Heart right ventricle (tissue), 16 donors: ENCODE measurements at regions not wholly inside any gene's neighbourhood (a gene's known extent, or its start where the extent isn't known, plus 50 kb on each side); places are given as distances from the start of the nearest gene placed in this dataset.

Experiments
- ATAC-seq, 8 donors: fragments of 200-7000 bp; cut with Tn5 transposase; one replicate each; pipeline ENCODE4 v1.9.1; 2020; ENCODE audit warnings: mild to moderate bottlenecking in 8 of 8, moderate library complexity in 8 of 8, moderate number of reproducible peaks in 1 of 8
- DNase-seq, 2 donors: peaks; one replicate each; pipeline ENCODE4 v3.0.0-alpha.2; 2020
- H3K27ac ChIP-seq, 10 donors: fragments of 200-600 bp; sonication (generic) in 2 of 10; one replicate each; pipeline versions ENCODE4 v1.5.0 to v1.8.0; 2020 to 2022; ENCODE audit warnings: mild to moderate bottlenecking in 3 of 10
- H3K27me3 ChIP-seq, 7 donors: fragments of 200-600 bp; one replicate each; pipeline ENCODE4 v1.8.0; 2021 to 2022; ENCODE audit warnings: mild to moderate bottlenecking in 2 of 7
- H3K36me3 ChIP-seq, 9 donors: fragments of 200-600 bp; sonication (generic) in 1 of 9; one replicate each; pipeline versions ENCODE4 v1.5.0 to v1.8.0; 2020 to 2022; ENCODE audit warnings: mild to moderate bottlenecking in 2 of 9
- H3K4me1 ChIP-seq, 9 donors: fragments of 200-600 bp; sonication (generic) in 1 of 9; one replicate each; pipeline versions ENCODE4 v1.5.0 to v1.8.0; 2020 to 2022; ENCODE audit warnings: mild to moderate bottlenecking in 4 of 9
- H3K4me3 ChIP-seq, 10 donors: fragments of 200-600 bp; sonication (generic) in 2 of 10; one replicate each; pipeline versions ENCODE4 v1.5.0 to v1.8.0; 2020 to 2022; ENCODE audit warnings: mild to moderate bottlenecking in 7 of 10, moderate library complexity in 2 of 10
- H3K9me3 ChIP-seq, 11 donors: fragments of 200-600 bp in 10 of 11; sonication (generic) in 2 of 11; one replicate each; pipeline versions ENCODE4 v1.5.0 to v1.8.0; 2013 to 2022; ENCODE audit warnings: mild to moderate bottlenecking in 2 of 11, control low read depth in 1 of 11, moderate library complexity in 1 of 11
- WGBS, 2 donors: extraction: QIAGEN DNeasy Blood & Tissue Kit; methylation state at CpG; one replicate each; pipeline ENCODE4 v1.1.7; 2013; ENCODE audit warnings: inconsistent platforms in 1 of 2; 5-methylcytosine and 5-hydroxymethylcytosine counted together
- intact Hi-C, 10 donors: fragments of 100-400 bp; cut with DNase I; formaldehyde crosslinking; loops; one replicate each; pipeline versions ENCODE4 v1.11.1 to v1.14.2; 2022
- TF ChIP-seq, protein P1 (sequence below), 9 donors: fragments of 200-600 bp; sonication (generic) in 2 of 9; IDR thresholded peaks; one replicate each; pipeline versions ENCODE4 v1.5.0 to v1.8.0; 2021 to 2022; ENCODE audit warnings: antibody characterized with exemption in 9 of 9, mild to moderate bottlenecking in 5 of 9, moderate library complexity in 1 of 9
- donor health status: Arrhythmogenic right ventricular cardiomyopathy.
- donor health status: ischemic (EF 13 %, LVEDD 7.1; RV severe dilation, severe dysfunction).
- donor health status: healthy with polysubstance abuse.
- donor health status: DM: no; HTN: yes; CAD: no.
- donor health status: DM: no; HTN: no; CAD: no.
- donor health status: ischemic (EF 25% LVEDD 6.9; RV normal size, moderate dysfunction).
- donor health status: ischemic (EF 25% LVEDD 5.7; RV mildly dilated, moderate dysfunction).
- donor health status: healthy.
- donor health status: DM: yes; HTN: yes; CAD: no.
- donor health status: Ischemic cardiomyopathy.
- donor health status: ischemic (EF 35%, LVEDD 5.7; RV mildly dilated, moderate dysfunction).
- donor health status: nonischemic (EF 11% LVEDD 7.7; RV severe dilation, severe dysfunction).
- donor health status: DM: yes; HTN: yes; CAD: no.
- donor health status: PGD.
- donor health status: ischemic (EF 29% LVEDD 5.4; RV normal size, mild dysfunction).
- donor health status: nonischemic (EF 23%, LVEDD 6.1; RV moderate dilation, normal function).

DNA sequence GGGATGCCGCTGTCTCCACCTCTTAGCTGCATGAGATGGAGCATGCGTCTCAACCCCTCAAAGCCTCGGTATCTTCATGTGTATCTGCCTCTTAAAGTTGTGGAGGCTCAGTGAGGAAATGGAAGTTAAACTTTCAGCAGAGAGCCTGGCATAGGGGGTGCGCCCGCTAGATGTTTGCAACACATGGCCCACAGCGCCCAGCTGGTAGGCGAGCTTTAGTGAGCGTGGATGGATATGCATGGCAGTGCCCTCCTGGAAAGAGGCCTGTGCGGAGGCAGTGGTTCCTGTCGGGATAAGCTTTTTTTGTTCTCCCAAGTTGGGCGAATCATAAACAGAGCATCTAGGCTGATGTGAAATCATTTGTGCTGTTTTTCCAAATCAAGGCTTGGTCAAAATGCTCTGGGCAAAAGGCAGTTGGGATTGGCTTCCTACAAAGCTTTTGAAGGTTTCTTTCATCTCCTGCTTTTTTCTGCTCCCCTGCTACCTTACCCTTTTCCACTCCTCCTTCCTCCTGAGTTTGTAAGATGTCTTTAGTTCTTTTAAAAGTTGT, 272.4 kb upstream of the TPM1 start:
- WGBS, 2 donors: 95 to 96% methylated on average over 11 of the region's 11 CpGs
- Histone ChIP-seq H3K27me3 (no peaks in the 10 kb centered on the region), H3K27ac (no peak overlapping the region), H3K4me1 (peaks cover 0 to 27% (median 6%) of the 10 kb centered on the region in 9 donors), H3K36me3 (peaks cover 0 to 100% (median 29%) of the 10 kb centered on the region in 9 donors), H3K4me3 (no peak overlapping the region), H3K9me3 (no peaks in the 10 kb centered on the region)
- DNase-seq (no peak), ATAC-seq (peak in 1 of 8 donors; percentile 38)
- TF ChIP-seq, protein P1, sequence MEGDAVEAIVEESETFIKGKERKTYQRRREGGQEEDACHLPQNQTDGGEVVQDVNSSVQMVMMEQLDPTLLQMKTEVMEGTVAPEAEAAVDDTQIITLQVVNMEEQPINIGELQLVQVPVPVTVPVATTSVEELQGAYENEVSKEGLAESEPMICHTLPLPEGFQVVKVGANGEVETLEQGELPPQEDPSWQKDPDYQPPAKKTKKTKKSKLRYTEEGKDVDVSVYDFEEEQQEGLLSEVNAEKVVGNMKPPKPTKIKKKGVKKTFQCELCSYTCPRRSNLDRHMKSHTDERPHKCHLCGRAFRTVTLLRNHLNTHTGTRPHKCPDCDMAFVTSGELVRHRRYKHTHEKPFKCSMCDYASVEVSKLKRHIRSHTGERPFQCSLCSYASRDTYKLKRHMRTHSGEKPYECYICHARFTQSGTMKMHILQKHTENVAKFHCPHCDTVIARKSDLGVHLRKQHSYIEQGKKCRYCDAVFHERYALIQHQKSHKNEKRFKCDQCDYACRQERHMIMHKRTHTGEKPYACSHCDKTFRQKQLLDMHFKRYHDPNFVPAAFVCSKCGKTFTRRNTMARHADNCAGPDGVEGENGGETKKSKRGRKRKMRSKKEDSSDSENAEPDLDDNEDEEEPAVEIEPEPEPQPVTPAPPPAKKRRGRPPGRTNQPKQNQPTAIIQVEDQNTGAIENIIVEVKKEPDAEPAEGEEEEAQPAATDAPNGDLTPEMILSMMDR (IDR thresholded peaks at IDR 0.05): no peak
- intact Hi-C loops: no loop called here

DNA sequence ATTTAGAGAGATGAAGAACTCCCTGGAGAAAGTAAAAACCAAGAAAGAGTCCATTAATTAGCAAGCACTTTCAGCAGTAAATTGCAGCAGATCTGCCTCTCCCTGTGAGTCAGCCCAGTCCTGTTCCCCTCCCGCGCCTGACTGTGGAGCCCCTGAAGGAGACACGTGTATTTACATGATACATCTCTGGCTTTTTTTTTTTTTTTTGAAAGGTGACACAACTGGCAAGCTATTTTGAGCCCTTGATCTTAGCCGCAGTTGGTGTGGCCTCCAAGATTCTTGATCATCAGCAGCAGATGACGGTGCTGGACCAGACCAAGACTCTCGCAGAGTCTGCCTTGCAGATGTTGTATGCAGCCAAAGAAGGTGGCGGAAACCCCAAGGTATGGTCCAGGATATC, 271.8 kb upstream of the TPM1 start:
- WGBS, 2 donors: 67 to 70% methylated on average over 7 of the region's 7 CpGs
- DNase-seq (no peak), ATAC-seq (peak in 7 of 8 donors; percentile 20 to 54 (median 28))
- Histone ChIP-seq H3K36me3 (peaks cover 0 to 99% (median 29%) of the 10 kb centered on the region in 9 donors), H3K27me3 (no peaks in the 10 kb centered on the region), H3K4me1 (peaks cover 0 to 26% (median 5%) of the 10 kb centered on the region in 9 donors), H3K9me3 (no peaks in the 10 kb centered on the region), H3K4me3 (no peak overlapping the region), H3K27ac (no peak overlapping the region)
- TF ChIP-seq, protein P1 (IDR thresholded peaks at IDR 0.05): no peak
- intact Hi-C loops: no loop called here

DNA sequence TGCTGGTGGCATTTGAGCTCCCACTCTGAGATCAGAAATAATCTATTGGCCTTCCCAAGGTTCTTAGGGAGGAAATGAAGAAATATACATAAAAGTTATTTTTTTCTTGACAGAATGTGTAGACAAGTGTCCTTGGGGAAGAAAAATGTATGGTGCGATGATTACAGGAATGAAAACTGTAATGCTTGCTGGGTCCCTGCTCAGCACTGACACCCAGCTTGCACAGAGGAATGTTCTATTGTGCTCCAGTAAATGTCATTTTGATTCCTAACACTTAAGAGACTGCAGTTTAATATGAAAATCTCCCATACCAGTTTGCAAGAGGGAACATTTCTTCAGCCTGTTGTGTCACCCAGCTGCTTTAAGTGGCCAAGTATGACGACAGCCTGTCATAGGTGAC, 271.3 kb upstream of the TPM1 start:
- Histone ChIP-seq H3K9me3 (no peaks in the 10 kb centered on the region), H3K4me3 (no peak overlapping the region), H3K36me3 (peaks cover 0 to 99% (median 24%) of the 10 kb centered on the region in 9 donors), H3K27me3 (no peaks in the 10 kb centered on the region), H3K27ac (no peak overlapping the region), H3K4me1 (peaks cover 0 to 22% (median 2%) of the 10 kb centered on the region in 9 donors)
- TF ChIP-seq, protein P1 (IDR thresholded peaks at IDR 0.05): no peak
- intact Hi-C loops: no loop called here
- WGBS, 2 donors: 84% methylated on average over 2 of the region's 2 CpGs
- ATAC-seq (peak in 2 of 8 donors; percentile 26 to 37), DNase-seq (no peak)

DNA sequence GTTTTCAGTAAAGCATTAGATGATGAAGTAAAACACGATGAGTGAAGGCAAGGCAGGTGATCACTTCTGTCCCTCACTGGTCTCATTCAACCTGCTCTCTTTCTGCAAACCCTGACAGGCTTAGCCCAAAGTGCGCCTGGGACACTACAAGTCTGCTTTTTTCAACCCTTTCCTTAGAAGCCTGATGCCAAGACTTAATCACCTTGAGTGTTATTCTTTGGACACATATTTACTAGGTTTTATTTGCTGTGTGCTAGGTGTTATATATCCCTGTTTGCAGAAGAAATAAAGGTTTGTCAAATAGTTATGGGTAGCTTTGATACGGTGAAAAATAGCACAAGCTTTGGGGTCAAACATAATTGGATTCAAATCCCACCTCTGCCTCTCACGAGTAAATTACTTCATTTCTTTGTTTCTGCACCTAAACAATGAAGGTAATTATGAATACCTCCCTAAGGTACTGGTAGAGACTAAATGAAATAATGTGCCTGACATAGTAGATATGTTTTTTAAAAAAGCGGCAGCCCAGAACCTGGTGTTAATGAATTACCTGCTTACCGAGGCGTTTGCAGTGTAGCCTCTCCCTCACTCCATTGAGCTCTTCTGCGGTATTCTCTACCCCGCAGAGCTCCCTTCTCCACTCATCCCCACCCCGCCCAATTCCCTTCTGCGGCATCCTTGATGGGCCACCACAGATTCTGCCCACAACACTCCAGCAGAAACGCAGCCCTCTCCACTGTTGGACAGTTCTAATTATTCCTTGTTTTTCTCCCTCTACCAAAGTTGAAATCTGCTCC, 269.0 kb upstream of the TPM1 start:
- DNase-seq: no peak
- H3K9me3 ChIP-seq: no peaks in the 10 kb centered on the region
- H3K36me3 ChIP-seq: peaks cover 0 to 94% (median 19%) of the 10 kb centered on the region in 9 donors
- intact Hi-C loops: no loop called here
- WGBS, 2 donors: 95% methylated on average over 12 of the region's 12 CpGs
- no peak overlapping the region for H3K27ac ChIP-seq
- ATAC-seq: no peak
- H3K4me3 ChIP-seq: no peak overlapping the region
- H3K27me3 ChIP-seq: no peaks in the 10 kb centered on the region
- peaks cover 0 to 21% (median 4%) of the 10 kb centered on the region in 9 donors for H3K4me1 ChIP-seq
- TF ChIP-seq, protein P1 (IDR thresholded peaks at IDR 0.05): no peak
